Ovary (tissue), 7 donors: ENCODE measurements at regions not wholly inside any gene's neighbourhood (a gene's known extent, or its start where the extent isn't known, plus 50 kb on each side); places are given as distances from the start of the nearest gene placed in this dataset.

Experiments used
- DNase-seq, 5 donors: peaks; one replicate each; pipeline ENCODE4 v3.0.0-alpha.2; 2019 to 2020
- H3K27ac ChIP-seq, 2 donors: fragments of 200-600 bp; one replicate each; pipeline versions ENCODE4 v1.5.1 to v1.8.0; 2019 to 2022
- H3K27me3 ChIP-seq: fragments of 200-600 bp; one replicate; pipeline ENCODE4 v1.8.0; 2022
- H3K36me3 ChIP-seq: fragments of 200-600 bp; sonication (generic); one replicate; pipeline ENCODE4 v1.5.1; 2019
- H3K4me1 ChIP-seq: one replicate; pipeline ENCODE4 v1.8.1; 2013; ENCODE audit warnings: mild to moderate bottlenecking, moderate library complexity; ENCODE audit not compliant: insufficient read depth
- H3K4me3 ChIP-seq: fragments of 200-600 bp; sonication (generic); one replicate; pipeline ENCODE4 v1.5.1; 2017
- H3K9me3 ChIP-seq, 2 donors: fragments of 200-600 bp in 1 of 2; sonication (generic) in 1 of 2; one replicate each; pipeline versions ENCODE4 v1.5.1 to v1.8.1; 2013 to 2019; ENCODE audit warnings: mild to moderate bottlenecking in 1 of 2, moderate library complexity in 1 of 2
- CTCF ChIP-seq, 3 donors: fragments of 450-650 bp in 2 of 3; fragments of 200-600 bp in 1 of 3; IDR thresholded peaks; one replicate each; pipeline versions ENCODE4 v1.5.1 to v1.8.0; 2016 to 2022; ENCODE audit warnings: antibody characterized with exemption in 3 of 3, mild to moderate bottlenecking in 1 of 3
- EP300 ChIP-seq: sonication (generic); formaldehyde crosslinking; IDR thresholded peaks from one replicate; pipeline ENCODE4 v1.6.1; 2017; ENCODE audit warnings: antibody characterized with exemption
- POLR2A ChIP-seq: fragments of 450-650 bp; IDR thresholded peaks from one replicate; pipeline ENCODE4 v1.6.1; 2017; ENCODE audit warnings: antibody characterized with exemption, mild to moderate bottlenecking, moderate library complexity
- WGBS, 3 donors: extraction: QIAGEN DNeasy Blood & Tissue Kit in 1 of 3; methylation state at CpG; one replicate each; pipeline versions ENCODE4 v1.1.5 to v1.1.7; 2013 to 2017; 5-methylcytosine and 5-hydroxymethylcytosine counted together
- intact Hi-C, 4 donors: fragments of 100-400 bp; cut with DNase I; formaldehyde crosslinking; loops; one replicate each; pipeline versions ENCODE4 v1.11.0 to v1.15.1; 2022 to 2023
- donor health status: DM: no; HTN: no; CAD: no; lungs with moderate emphysema.
- donor health status: DM: no; HTN: no; CAD: no.
- donor health status: Bipolar disorder and iron deficiency.
- donor health status: DM: no; HTN: no; CAD: no.
- donor health status: DM: yes; HTN: yes; CAD: no.

- Histone ChIP-seq H3K27me3 (no peaks in the 10 kb centered on the region), H3K4me1 (peaks cover 2% of the 10 kb centered on the region), H3K9me3 (no peaks in the 10 kb centered on the region), H3K27ac (no peak overlapping the region), H3K36me3 (no peaks in the 10 kb centered on the region), H3K4me3 (no peak overlapping the region)
- no peak for DNase-seq
- intact Hi-C loops = no loop called here
- TF ChIP-seq CTCF (IDR thresholded peaks at IDR 0.05) = no peak
- TF ChIP-seq EP300 = no peak
- no peak for TF ChIP-seq POLR2A
- 78 to 85% (median 83%) methylated on average over 4 of the region's 4 CpGs for WGBS, 3 donors
Observed at GRCh38 chr7:17681965-17682364, 258.3 kb downstream of the SNX13 start.

GRCh38 chr7:17682586-17682985, 257.7 kb downstream of the SNX13 start:
- Histone ChIP-seq H3K36me3 (no peaks in the 10 kb centered on the region), H3K9me3 (no peaks in the 10 kb centered on the region), H3K4me1 (peaks cover 2% of the 10 kb centered on the region), H3K27me3 (no peaks in the 10 kb centered on the region), H3K27ac (no peak overlapping the region), H3K4me3 (no peak overlapping the region)
- TF ChIP-seq EP300 (no peak), POLR2A (no peak), CTCF (IDR thresholded peaks at IDR 0.05) (no peak)
- intact Hi-C loops = no loop called here
- no peak for DNase-seq
- 68 to 71% (median 68%) methylated on average over 3 of the region's 3 CpGs for WGBS, 3 donors

GRCh38 chr7:17685141-17685540, 255.2 kb downstream of the SNX13 start:
- Histone ChIP-seq H3K27me3 (no peaks in the 10 kb centered on the region), H3K9me3 (no peaks in the 10 kb centered on the region), H3K4me3 (no peak overlapping the region), H3K27ac (no peak overlapping the region), H3K36me3 (no peaks in the 10 kb centered on the region), H3K4me1 (peaks cover 2% of the 10 kb centered on the region)
- no peak for TF ChIP-seq EP300
- no peak for TF ChIP-seq POLR2A
- TF ChIP-seq CTCF (IDR thresholded peaks at IDR 0.05) = no peak
- DNase-seq = no peak
- WGBS, 3 donors = 93 to 96% (median 93%) methylated on average over 5 of the region's 5 CpGs
- intact Hi-C loops = no loop called here

- Histone ChIP-seq H3K36me3 (no peaks in the 10 kb centered on the region), H3K27ac (no peak overlapping the region), H3K27me3 (no peaks in the 10 kb centered on the region), H3K4me1 (no peaks in the 10 kb centered on the region), H3K9me3 (no peaks in the 10 kb centered on the region), H3K4me3 (no peak overlapping the region)
- no peak for DNase-seq
- 87 to 94% (median 91%) methylated on average over 2 of the region's 2 CpGs for WGBS, 3 donors
- TF ChIP-seq POLR2A (no peak), CTCF (IDR thresholded peaks at IDR 0.05) (no peak), EP300 (no peak)
- intact Hi-C loops = no loop called here
Observed at GRCh38 chr7:17687361-17687760, 252.9 kb downstream of the SNX13 start.
